DMS 273 (cell line): ENCODE measurements at regions not wholly inside any gene's neighbourhood (a gene's known extent, or its start where the extent isn't known, plus 50 kb on each side); places are given as distances from the start of the nearest gene placed in this dataset.
"Not testable (repeated sequence)": the region's sequence is repeated elsewhere in the genome, so short reads cannot be mapped to it uniquely, and the experiment has no call there.

ENCODE experiments used
- DNase-seq: peaks from one replicate; lab custom pipeline; 2025; ENCODE audit not compliant: unreplicated experiment; lab: John Stamatoyannopoulos, UW

DNA sequence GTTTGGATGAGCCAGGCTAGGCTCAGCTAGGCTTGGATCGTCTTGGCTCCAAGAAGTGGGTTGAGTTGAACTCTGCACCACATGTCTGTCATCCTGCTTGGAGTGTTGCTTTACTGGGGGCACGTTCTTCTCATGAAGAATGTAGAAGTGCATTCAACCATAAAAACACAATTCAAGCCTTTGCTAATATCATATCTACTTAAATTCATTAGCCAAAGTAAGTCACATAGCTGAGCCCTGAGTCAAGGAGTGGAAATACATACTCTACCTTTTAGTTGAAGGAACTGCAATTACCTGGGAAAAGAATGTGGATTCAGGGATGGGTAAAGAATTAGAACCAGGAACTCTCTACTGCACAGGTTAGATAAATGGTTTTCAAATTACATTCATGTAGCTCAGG, 360.4 kb upstream of the KCNH7 start:
- no peak for DNase-seq

DNA sequence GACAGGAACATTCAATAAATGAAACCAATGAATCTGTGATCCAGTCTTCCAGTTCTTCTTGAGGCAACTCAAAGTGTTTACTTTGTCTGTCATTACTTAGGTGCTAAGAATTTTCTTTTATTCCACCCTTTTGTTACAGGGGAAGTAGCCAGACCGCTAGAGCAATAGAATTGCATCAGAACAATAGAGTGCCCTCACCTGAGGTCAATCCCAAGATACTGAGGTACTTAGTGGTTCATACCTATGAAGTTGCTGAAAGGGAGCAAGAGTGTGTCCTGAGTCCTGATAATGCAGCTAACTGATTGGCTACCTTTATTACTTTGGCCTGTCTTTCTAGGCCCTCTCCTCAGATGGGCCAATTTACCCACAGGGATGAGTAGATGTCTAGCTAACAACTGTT, 359.4 kb upstream of the KCNH7 start:
- DNase-seq = no peak

DNA sequence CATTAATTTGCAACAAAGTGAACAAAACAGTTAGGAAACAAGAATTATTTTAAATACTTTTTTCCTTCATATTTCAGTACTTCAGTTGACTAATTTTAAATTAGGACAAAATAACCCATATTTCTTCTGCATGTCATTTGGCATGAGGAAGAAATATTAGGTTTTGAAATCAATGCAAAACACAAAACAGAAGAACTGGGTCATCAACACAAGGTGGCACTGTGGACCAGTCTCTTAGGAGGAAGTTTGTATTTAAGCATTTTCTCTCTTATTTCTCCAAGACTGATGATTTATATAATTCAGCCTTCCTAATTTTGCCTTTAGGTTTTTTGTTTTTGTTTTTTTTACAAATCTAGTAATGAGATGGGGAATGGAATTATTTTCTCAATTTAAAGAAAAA, 352.8 kb upstream of the KCNH7 start:
- DNase-seq = peak; percentile 47

DNA sequence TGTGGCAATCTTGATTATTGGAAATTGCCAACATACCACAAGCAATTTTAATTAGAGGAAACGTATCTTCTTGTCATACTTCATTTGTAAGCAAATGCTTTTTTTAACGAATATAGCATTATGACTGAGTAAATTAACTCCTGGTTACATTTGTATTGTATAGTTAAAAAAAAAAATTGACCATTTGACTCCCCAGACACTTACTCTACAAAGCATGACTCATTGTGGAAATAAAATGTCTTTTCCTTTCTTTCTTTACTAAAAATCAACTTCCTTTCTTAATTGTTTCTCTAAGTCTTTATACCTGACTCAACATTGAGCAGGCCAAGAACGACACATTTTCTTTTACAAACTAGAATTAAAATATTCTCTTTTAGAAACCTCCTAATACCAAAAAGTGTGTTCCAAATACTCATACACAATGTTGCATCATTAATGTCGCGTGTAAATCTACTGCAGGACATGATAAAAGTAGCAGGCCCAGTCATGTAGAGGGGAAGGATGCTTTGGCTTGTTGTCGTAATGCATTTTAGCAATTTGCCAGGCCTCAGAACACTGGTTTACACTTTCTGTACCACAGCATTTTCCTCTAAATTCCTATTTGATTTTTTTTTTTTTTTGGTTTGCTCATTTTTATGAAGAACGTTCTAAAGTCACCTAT, 349.6 kb upstream of the KCNH7 start:
- no peak for DNase-seq

DNA sequence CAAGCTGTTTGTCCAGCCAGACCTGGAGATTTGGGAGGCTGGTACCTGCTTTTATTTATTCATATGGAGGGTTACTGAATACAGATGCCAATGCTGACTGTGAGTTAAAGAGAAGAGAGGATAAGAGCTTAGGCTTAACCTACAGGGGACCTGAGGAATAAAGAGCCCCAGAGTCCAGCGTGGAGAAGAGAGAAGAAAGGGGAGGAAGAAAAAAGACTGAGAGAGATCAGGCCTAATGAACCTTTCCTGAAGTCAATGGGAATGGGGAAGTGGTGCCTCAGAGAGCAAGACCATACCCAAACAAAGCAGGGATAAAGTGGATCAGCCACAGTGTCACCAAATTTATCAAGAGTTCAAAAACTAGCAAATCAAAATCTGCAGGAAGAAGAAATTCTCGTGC, 348.6 kb upstream of the KCNH7 start:
- DNase-seq = no peak

DNA sequence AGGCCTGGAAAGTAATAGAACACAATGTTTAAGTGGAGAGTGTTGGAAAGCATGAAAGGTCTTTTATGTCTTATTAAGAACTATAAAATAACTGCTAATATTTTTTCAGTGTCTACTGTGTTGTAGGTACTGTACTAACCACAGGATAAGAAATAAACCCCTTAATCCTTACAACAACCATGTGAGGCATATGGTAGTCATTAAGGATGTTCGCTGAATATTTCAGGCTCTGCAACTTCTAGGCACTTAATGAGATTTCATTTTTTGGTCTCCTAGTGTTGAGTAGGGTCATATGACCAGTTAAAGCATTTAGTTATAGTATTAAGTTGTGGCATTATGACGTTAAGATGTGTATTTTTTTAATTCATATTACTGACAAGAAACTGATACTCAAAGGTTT, 346.6 kb upstream of the KCNH7 start:
- no peak for DNase-seq

DNA sequence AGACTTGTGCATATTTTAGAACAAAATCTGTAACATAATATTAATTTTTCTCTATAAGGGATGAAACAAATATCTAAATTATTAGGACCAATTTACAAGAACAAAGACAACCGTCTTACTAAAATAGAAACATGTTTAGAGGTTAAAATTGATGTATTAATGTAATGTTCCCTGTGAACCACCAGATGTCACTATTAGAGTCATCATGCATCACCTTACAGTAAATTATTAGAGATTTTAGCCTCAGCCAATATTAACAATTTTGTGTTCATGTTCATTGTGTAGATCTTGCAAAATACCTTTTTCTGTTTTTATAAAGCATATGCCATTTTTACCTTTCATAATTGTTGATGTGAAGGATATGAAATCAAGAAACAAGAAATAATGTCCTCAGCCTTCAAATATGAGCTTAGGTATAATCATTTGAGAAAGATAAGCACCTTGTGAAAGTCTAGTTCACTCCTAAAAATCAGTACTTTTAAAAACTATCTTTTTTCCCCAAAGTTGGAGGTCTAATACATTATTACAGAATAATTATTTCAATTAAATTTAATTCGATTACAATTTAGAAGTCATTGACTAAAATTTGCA, 344.3 kb upstream of the KCNH7 start:
- DNase-seq = peak; percentile 39

DNA sequence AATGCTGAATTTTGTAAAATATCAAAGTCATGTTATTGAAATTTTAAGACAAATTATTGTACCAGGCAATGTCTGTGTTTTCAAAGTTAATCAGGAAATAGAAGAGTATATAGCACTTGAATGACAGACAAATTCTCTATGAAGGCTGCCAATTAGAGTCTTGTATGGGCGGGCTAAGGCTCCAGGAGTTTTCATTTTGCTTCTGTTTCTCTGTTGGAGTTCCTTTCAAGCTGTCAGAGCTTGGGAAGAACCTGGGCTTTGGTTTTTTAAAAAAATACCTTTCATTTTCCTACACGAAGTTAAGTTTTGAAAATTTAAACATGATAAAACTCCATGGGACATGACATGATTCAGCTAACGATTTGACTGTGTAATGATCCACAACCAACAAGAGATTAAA, 339.0 kb upstream of the KCNH7 start:
- DNase-seq = no peak

DNA sequence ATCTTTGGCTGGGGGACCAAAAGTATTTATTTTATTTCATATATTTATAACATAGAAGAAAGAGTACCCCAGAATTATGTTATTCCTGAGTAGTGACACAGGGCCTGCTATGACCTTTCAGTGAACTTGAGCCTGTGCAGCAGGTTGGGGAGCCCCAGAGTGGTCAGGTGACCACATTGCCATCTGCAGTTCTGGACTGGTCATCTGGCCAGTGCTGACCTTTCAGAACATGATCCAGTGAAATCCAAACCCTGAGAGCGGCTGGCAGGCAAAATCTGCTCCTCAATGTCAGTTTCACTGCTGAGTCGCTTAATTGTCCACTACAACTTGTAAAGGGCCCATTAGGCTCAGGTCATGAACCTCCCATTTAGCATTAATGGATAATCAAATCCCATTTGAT, 336.7 kb upstream of the KCNH7 start:
- no peak for DNase-seq

DNA sequence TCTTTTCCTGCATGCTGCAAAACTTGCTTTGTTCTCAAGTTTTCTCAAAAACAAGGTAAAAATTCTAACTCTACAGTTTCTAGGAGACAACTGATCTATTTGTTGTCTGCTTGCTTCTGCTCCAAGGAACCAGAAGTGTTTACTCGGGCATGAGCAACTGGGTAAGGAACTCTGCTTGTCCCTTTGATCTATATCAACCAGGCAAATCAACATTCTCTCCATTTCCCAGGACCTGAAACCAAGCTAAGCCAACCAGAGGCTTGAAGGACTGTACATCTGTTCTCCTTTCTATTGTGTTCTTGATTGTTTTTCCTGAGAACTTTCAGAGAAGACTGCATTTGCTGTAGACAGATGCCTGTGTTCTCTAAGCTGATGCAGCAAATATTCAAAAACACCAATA, 335.0 kb upstream of the KCNH7 start:
- no peak for DNase-seq

DNA sequence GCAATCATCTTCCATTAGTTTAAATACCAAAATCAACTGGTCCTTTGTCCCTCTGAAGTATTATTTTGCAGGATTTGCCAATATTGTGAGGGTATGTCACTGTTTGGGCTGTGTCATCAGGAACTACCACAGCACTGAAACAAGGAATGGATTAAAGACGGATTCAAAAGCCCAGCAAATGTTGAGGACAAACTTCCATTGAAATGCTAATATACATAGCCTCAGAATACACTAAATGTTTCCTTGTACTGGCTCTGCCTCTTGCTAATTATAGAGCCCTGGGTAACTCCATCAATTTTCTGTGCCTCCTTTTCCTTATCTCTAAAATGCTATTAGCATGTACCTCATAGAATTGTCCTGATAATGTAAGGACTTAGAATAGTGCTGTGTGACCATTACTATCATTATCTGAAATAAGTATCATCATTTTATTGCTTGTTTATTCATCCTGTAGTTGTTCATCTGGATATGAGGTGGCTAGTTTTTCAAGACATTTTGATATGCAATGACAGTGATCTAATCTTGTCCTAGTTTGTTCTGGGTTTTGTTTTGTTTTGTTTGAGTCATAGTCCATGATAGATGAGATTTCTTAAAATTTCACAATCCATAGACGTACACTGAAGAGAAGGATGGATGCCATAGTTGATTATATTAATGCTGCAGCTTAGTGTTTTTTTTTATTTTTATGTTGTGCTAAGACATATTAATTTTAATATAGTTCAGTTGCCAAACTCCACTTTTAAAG, 333.4 kb upstream of the KCNH7 start:
- no peak for DNase-seq

DNA sequence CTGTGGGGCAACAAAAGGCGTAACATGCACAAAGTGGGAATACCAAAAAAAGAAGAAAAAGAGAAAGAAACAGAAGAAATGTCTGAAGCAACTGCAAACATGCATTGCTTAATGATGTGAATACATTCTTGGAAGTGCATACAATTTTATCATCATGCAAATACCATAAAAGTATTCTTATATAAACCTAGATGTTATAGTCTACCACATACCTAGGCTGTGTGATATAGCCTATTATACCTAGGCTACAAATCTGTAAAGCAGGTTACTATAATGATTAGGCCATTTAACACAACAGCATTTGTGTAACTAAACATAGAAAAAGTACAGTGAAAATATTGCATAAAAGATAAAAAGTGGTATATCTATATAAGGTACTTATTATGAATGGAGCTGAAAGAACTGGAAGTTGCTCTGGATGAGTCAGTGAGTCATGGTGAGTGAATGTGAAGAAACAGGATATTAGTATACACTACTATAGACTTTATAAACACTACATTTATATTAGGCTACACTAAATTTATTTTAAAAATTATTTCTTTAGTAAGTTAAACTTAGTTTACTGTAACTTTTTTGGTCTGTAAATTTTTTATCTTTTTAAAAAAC, 319.4 kb upstream of the KCNH7 start:
- no peak for DNase-seq

DNA sequence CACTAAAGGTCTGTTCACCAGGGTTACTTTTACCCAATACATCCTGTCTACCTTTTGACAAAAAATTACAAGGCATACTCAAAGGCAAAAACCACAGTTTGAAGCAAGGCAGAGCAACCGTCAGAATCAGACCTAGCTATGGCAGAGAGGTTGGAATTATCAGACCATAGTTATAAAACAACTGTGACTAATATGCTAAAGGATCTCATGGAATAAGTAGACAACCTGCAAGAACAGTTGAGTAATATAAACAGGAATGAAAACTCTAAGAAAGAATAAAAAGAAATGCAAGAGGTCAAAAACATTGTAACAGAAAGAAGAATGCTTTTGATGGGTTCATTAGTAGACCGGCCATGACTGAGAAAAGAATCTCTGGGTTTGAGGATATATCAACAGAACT, 318.8 kb upstream of the KCNH7 start:
- no peak for DNase-seq

DNA sequence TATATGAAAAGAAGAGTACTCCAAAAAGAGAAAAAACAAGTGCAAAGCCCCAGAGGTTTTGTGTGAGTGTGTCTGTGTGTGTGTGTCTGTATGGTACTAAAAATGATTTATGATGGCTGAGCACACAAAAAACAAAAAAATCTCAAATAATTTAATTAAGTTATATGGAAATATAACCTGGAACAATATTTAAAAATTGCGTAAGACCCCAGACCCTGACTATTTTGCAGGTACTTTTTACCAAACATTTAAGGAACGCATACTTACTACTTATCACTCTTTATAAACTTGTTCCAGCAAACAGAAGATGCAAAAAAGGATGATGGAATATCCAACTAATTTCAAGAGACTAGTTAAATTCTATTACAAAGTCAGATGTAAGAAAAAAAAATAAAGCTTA, 317.4 kb upstream of the KCNH7 start:
- no peak for DNase-seq

DNA sequence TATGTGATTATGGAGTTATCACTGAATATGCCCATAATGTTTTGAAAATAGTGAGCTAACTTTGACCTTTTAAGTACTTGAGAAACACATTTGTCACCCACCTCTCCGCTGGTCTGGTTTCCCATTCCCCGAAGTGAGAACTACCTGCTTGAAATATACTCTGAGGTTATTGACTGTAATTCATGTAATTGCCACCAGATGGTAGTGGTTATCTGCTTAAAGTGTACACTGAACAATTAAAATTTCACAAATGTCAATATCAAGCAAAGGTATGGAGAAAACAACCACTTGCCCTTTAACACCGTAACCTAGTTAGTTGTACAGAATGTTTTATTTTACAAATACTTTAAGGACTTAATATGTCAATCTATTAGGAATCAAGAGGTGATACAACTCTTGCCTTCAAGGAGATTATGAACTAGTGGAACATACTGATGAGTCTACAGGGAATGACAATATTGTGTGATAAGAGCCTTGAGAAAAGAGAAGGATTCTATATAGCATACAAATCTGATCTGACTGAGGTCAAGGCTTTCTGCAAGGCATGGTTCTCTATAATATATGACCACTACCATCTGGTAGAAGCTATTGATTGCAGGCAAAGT, 316.8 kb upstream of the KCNH7 start:
- DNase-seq = peak; percentile 63

DNA sequence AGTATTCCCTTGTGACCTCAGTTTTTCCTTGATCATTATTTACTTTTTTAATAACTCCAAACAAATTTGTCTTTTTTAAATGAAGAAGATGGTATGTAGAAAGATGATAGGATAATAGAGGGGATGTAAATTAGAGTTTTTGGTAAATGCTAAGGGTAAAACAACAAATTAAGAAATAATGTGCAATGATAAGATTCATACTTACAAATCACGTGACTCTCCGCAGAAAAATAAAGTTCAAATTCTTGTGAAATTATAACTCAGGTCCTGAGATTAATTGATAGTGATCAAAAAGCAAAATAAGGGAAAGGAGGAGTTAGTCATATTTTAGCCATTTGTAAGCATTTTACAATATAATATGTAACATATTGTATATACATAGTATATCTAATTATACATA, 304.1 kb upstream of the KCNH7 start:
- DNase-seq = no peak

DNA sequence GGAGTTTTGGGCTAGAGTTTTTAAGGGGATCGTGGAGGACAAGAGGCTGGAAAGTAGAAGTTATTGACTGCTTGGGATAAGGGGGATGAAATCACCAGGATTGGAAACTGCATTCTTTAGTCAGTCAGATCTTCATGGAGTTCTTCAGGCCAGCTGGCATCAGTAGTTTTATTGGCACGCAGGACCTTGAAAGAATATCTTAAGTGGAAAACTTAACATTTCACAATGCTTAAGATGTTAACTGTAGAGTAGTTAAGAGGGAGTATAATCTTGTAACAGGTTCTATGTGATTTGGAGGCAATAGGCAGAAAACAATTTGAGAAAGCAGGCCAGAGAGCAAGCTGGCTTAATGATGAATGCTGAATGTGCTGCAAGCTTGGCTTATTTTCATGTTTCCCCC, 300.4 kb upstream of the KCNH7 start:
- no peak for DNase-seq

DNA sequence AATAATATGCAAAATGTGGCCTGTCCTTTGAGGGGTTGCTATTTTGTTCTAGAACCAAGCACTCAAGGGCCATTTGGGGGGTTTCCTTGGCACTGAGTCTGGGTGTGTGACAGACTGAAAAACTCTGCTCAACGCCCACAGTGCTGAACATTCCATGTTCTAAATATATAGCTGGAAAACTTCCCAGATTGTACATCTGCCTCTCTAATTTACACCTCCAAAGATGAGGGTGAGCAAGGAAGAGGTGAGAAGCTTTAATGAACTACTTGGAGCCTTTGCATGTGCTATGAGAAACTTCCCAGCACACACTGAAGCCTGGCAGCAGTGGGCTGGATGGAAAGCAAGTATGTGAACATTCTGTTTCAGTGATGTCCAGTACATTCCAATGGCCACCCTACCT, 296.7 kb upstream of the KCNH7 start:
- DNase-seq = peak; percentile 17

DNA sequence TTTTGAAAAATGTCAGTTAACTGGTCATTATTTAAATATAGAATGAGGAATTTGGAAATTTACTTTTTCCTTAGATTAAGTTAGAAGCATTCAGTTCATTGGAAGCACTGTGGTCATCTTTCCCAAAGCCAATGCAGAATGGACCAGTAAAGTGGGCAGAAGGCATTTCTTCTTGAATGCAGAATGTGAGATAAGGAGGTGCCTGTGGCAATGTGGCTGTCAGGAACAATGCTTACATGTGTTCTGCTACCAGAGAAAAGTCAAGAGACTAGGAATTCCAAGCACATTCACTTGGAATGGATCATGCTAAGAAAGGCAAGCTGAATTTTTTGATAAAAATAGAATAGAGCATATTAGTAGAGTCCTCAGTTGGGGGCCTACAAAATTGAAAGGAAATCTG, 295.0 kb upstream of the KCNH7 start:
- DNase-seq = no peak

DNA sequence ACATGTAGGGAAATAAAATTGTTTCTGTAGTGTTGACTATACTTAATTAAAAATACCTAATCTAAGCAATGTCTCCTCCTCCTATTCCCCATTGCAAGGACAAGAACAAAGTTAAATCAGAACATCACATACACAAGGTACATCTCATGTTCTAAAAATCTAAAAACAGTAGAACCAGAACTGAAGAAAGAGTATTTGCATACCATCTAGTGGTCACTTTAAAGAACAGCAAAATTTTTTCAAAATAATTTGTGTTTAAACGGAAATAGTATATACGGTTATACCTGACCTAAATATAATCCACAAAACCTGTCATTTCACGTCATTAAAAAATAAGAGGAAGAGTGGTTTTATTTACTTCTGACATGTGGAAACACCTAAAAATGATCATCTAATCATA, 294.3 kb upstream of the KCNH7 start:
- DNase-seq = peak; percentile 19

DNA sequence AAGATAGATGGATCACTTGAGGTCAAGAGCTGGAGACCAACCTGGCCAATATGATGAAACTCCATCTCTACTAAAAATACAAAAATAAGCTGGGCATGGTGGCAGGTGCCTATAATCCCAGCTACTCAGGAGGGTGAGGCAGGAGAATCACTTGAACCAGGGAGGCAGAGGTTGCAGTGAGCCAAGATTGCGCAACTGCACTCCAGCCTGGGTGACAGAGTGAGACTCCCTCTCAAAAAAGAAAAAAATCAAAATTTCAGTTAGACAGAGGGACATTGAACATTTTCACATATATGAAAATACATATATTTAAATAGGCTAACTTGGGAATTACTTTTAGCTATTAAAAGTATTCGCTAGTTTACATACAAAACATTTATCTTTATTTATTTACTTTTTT, 293.6 kb upstream of the KCNH7 start:
- not testable (repeated sequence) for DNase-seq

DNA sequence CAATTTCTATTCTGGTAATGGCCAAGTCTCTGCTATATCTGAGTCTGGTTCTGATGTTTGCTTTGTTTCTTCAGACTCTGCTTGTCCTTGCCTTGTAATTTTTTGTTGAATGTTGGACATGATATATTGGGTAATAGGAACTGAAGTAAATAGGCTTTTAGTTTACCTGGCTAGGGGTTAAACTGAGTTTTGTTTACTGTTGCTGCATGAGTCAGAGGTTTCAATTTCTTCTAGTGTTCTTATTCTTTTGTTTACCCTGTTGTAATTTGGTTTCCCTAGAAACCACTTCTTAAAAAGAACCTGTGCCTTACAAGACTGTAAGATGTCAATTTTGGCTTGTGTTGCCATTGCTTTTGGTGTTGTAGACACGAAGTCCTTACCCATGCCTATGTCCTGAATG, 285.0 kb upstream of the KCNH7 start:
- DNase-seq = no peak
